HepG2 (cell line): ENCODE measurements at regions not wholly inside any gene's neighbourhood (a gene's known extent, or its start where the extent isn't known, plus 50 kb on each side); places are given as distances from the start of the nearest gene placed in this dataset.

ENCODE experiments used
- FIP1L1 ChIP-seq: fragments of 200-400 bp; formaldehyde crosslinking; IDR thresholded peaks from 2 replicates; pipeline ENCODE4 v1.6.1; 2018; ENCODE audit warnings: low read depth, mild to moderate bottlenecking, low read length, moderate library complexity, borderline replicate concordance; ENCODE audit not compliant: insufficient read depth
- HNF4G ChIP-seq, 2 experiments: sonication (generic) in 1 of 2; formaldehyde crosslinking in 1 of 2; IDR thresholded peaks; 2 replicates each; pipeline versions ENCODE4 v1.4.0 to v1.6.1; 2011 to 2020; ENCODE audit warnings: borderline replicate concordance in 2 of 2, low read depth in 2 of 2, mild to moderate bottlenecking in 2 of 2, low read length in 1 of 2, missing genetic modification reagents in 1 of 2, moderate library complexity in 1 of 2
- KLF13 ChIP-seq: sonication (generic); formaldehyde crosslinking; IDR thresholded peaks from 2 replicates; pipeline ENCODE4 v1.4.0; 2020; ENCODE audit warnings: mild to moderate bottlenecking, missing genetic modification reagents
- NCOA5 ChIP-seq: sonication (generic); formaldehyde crosslinking; IDR thresholded peaks from 2 replicates; pipeline ENCODE4 v1.4.0; 2020; ENCODE audit warnings: missing genetic modification reagents
- NFATC3 ChIP-seq: sonication (generic); formaldehyde crosslinking; IDR thresholded peaks from 2 replicates; pipeline ENCODE4 v1.5.1; 2020; ENCODE audit warnings: mild to moderate bottlenecking, missing genetic modification reagents
- PHF21A ChIP-seq: sonication (generic); formaldehyde crosslinking; IDR thresholded peaks from 2 replicates; pipeline ENCODE4 v1.5.0; 2020; ENCODE audit warnings: mild to moderate bottlenecking, missing genetic modification reagents
- RARG ChIP-seq: sonication (generic); formaldehyde crosslinking; IDR thresholded peaks from 2 replicates; pipeline ENCODE4 v1.4.0; 2020; ENCODE audit warnings: low read depth, mild to moderate bottlenecking, missing genetic modification reagents
- ZFP36L1 ChIP-seq: sonication (generic); formaldehyde crosslinking; IDR thresholded peaks from 2 replicates; pipeline ENCODE4 v1.8.0; 2022; ENCODE audit warnings: mild to moderate bottlenecking, missing genetic modification reagents, moderate library complexity
- ZMYM3 ChIP-seq: sonication (generic); formaldehyde crosslinking; IDR thresholded peaks from 2 replicates; pipeline ENCODE4 v1.5.1; 2020; ENCODE audit warnings: mild to moderate bottlenecking, missing genetic modification reagents
- ZNF121 ChIP-seq: sonication (generic); formaldehyde crosslinking; IDR thresholded peaks from 2 replicates; pipeline ENCODE4 v1.5.0; 2020; ENCODE audit warnings: mild to moderate bottlenecking, missing genetic modification reagents
- ZNF292 ChIP-seq: sonication (generic); formaldehyde crosslinking; IDR thresholded peaks from 2 replicates; pipeline ENCODE4 v1.8.1; 2022; ENCODE audit warnings: mild to moderate bottlenecking, low read depth, missing genetic modification reagents, borderline replicate concordance
- ZNF501 ChIP-seq: sonication (generic); formaldehyde crosslinking; IDR thresholded peaks from 2 replicates; pipeline ENCODE4 v1.5.1; 2020; ENCODE audit warnings: mild to moderate bottlenecking, moderate library complexity, missing genetic modification reagents
- ZNF557 ChIP-seq: sonication (generic); formaldehyde crosslinking; IDR thresholded peaks from 2 replicates; pipeline ENCODE4 v1.4.0; 2020; ENCODE audit warnings: missing genetic modification reagents
- TF ChIP-seq, protein P1 (sequence below): sonication (generic); formaldehyde crosslinking; IDR thresholded peaks from 2 replicates; pipeline ENCODE4 v1.4.0; 2020; ENCODE audit warnings: missing genetic modification reagents, borderline replicate concordance
- TF ChIP-seq, protein P2 (sequence below): sonication (generic); formaldehyde crosslinking; IDR thresholded peaks from 2 replicates; pipeline ENCODE4 v1.5.1; 2020; ENCODE audit warnings: missing genetic modification reagents, mild to moderate bottlenecking, borderline replicate concordance
- TF ChIP-seq, protein P3 (sequence below), 2 experiments: sonication (generic) in 1 of 2; formaldehyde crosslinking in 1 of 2; IDR thresholded peaks; 2 replicates each; pipeline versions ENCODE4 v1.5.1 to v1.6.1; 2011 to 2020; ENCODE audit warnings: borderline replicate concordance in 1 of 2, low read depth in 1 of 2, low read length in 1 of 2, mild to moderate bottlenecking in 1 of 2, missing genetic modification reagents in 1 of 2, moderate library complexity in 1 of 2
- TF ChIP-seq, protein P4 (sequence below): sonication (generic); formaldehyde crosslinking; IDR thresholded peaks from 2 replicates; pipeline ENCODE4 v1.4.0; 2020; ENCODE audit warnings: mild to moderate bottlenecking, missing genetic modification reagents

DNA sequence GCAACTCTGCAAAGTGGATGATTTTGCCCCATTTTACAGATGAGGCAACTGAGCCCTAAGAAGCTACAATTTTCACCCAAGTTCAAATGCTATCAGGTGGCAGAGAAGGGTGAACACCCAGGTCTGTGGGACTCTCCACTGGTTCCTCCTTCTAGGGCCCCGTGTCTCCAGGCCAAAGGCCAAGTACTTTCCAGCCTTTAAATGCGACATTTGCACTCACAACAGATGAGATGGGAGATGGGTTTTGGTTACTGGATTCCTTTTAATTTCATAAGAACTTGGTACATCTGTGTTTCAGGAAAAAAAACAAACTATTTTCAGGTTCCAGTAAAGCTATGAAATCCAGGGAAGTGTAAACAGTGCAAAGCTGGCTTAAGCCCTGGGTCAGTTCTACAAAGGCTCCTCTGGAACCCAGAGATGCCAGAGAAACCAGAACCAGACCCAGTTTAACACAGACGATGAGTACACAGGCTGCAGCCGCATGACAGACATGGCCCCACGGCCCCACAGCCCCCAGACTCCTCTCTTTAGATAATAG is 361.7 kb downstream of the ANAPC1 start (continued):
- TF ChIP-seq, protein P1, sequence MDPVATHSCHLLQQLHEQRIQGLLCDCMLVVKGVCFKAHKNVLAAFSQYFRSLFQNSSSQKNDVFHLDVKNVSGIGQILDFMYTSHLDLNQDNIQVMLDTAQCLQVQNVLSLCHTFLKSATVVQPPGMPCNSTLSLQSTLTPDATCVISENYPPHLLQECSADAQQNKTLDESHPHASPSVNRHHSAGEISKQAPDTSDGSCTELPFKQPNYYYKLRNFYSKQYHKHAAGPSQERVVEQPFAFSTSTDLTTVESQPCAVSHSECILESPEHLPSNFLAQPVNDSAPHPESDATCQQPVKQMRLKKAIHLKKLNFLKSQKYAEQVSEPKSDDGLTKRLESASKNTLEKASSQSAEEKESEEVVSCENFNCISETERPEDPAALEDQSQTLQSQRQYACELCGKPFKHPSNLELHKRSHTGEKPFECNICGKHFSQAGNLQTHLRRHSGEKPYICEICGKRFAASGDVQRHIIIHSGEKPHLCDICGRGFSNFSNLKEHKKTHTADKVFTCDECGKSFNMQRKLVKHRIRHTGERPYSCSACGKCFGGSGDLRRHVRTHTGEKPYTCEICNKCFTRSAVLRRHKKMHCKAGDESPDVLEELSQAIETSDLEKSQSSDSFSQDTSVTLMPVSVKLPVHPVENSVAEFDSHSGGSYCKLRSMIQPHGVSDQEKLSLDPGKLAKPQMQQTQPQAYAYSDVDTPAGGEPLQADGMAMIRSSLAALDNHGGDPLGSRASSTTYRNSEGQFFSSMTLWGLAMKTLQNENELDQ (CRISPR knock-in tag) = no peak
- TF ChIP-seq NCOA5 (CRISPR knock-in tag) (no peak), NFATC3 (CRISPR knock-in tag) (no peak), PHF21A (CRISPR knock-in tag) (0 out of 2 replicates have a peak, but pooled peaks have one; percentile 53), ZNF501 (CRISPR knock-in tag) (no peak), ZNF557 (CRISPR knock-in tag) (no peak), ZFP36L1 (no peak), HNF4G (IDR thresholded peaks at IDR 0.05; ENCODE audit: borderline replicate concordance, low read depth, low read length) (0 out of 2 replicates have a peak, but pooled peaks have one; percentile 19), HNF4G (CRISPR knock-in tag; IDR thresholded peaks at IDR 0.05; ENCODE audit: borderline replicate concordance, low read depth) (no peak), KLF13 (CRISPR knock-in tag) (no peak), ZMYM3 (CRISPR knock-in tag) (peak; percentile 95), FIP1L1 (no peak), ZNF121 (CRISPR knock-in tag) (no peak), ZNF292 (CRISPR knock-in tag) (no peak), RARG (CRISPR knock-in tag) (no peak)
- TF ChIP-seq, protein P2, sequence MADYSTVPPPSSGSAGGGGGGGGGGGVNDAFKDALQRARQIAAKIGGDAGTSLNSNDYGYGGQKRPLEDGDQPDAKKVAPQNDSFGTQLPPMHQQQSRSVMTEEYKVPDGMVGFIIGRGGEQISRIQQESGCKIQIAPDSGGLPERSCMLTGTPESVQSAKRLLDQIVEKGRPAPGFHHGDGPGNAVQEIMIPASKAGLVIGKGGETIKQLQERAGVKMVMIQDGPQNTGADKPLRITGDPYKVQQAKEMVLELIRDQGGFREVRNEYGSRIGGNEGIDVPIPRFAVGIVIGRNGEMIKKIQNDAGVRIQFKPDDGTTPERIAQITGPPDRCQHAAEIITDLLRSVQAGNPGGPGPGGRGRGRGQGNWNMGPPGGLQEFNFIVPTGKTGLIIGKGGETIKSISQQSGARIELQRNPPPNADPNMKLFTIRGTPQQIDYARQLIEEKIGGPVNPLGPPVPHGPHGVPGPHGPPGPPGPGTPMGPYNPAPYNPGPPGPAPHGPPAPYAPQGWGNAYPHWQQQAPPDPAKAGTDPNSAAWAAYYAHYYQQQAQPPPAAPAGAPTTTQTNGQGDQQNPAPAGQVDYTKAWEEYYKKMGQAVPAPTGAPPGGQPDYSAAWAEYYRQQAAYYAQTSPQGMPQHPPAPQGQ (CRISPR knock-in tag) = no peak
- TF ChIP-seq, protein P3, sequence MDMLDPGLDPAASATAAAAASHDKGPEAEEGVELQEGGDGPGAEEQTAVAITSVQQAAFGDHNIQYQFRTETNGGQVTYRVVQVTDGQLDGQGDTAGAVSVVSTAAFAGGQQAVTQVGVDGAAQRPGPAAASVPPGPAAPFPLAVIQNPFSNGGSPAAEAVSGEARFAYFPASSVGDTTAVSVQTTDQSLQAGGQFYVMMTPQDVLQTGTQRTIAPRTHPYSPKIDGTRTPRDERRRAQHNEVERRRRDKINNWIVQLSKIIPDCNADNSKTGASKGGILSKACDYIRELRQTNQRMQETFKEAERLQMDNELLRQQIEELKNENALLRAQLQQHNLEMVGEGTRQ (IDR thresholded peaks at IDR 0.05; ENCODE audit: low read depth, low read length) = no peak
- TF ChIP-seq, protein P3 (CRISPR knock-in tag; IDR thresholded peaks at IDR 0.05; ENCODE audit: borderline replicate concordance) = no peak
- TF ChIP-seq, protein P4, sequence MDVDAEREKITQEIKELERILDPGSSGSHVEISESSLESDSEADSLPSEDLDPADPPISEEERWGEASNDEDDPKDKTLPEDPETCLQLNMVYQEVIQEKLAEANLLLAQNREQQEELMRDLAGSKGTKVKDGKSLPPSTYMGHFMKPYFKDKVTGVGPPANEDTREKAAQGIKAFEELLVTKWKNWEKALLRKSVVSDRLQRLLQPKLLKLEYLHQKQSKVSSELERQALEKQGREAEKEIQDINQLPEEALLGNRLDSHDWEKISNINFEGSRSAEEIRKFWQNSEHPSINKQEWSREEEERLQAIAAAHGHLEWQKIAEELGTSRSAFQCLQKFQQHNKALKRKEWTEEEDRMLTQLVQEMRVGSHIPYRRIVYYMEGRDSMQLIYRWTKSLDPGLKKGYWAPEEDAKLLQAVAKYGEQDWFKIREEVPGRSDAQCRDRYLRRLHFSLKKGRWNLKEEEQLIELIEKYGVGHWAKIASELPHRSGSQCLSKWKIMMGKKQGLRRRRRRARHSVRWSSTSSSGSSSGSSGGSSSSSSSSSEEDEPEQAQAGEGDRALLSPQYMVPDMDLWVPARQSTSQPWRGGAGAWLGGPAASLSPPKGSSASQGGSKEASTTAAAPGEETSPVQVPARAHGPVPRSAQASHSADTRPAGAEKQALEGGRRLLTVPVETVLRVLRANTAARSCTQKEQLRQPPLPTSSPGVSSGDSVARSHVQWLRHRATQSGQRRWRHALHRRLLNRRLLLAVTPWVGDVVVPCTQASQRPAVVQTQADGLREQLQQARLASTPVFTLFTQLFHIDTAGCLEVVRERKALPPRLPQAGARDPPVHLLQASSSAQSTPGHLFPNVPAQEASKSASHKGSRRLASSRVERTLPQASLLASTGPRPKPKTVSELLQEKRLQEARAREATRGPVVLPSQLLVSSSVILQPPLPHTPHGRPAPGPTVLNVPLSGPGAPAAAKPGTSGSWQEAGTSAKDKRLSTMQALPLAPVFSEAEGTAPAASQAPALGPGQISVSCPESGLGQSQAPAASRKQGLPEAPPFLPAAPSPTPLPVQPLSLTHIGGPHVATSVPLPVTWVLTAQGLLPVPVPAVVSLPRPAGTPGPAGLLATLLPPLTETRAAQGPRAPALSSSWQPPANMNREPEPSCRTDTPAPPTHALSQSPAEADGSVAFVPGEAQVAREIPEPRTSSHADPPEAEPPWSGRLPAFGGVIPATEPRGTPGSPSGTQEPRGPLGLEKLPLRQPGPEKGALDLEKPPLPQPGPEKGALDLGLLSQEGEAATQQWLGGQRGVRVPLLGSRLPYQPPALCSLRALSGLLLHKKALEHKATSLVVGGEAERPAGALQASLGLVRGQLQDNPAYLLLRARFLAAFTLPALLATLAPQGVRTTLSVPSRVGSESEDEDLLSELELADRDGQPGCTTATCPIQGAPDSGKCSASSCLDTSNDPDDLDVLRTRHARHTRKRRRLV (CRISPR knock-in tag) = no peak
